SK-N-SH treated with all-trans-retinoic acid at 6 μM for 48 hours (cell line): ENCODE measurements at regions not wholly inside any gene's neighbourhood (a gene's known extent, or its start where the extent isn't known, plus 50 kb on each side); places are given as distances from the start of the nearest gene placed in this dataset.

Experiments used
- ATAC-seq: fragments of 200-7000 bp; cut with Tn5 transposase; 3 replicates; pipeline ENCODE4 v1.9.1; 2020; ENCODE audit warnings: mild to moderate bottlenecking, moderate library complexity
- ARNTL ChIP-seq: fragments of 450-650 bp; formaldehyde crosslinking; IDR thresholded peaks from 2 replicates; pipeline ENCODE4 v1.5.0; 2020; ENCODE audit warnings: low read depth, mild to moderate bottlenecking, moderate library complexity, borderline replicate concordance
- BACH2 ChIP-seq: fragments of 250-450 bp; sonication (Bioruptor Pico); IDR thresholded peaks from 2 replicates; pipeline ENCODE4 v1.9.0; 2021; ENCODE audit warnings: mild to moderate bottlenecking, borderline replicate concordance
- CSDC2 ChIP-seq: fragments of 250-450 bp; sonication (Bioruptor Pico); IDR thresholded peaks from 2 replicates; pipeline ENCODE4 v1.5.0; 2020; ENCODE audit warnings: mild to moderate bottlenecking, moderate library complexity
- ESRRG ChIP-seq: fragments of 250-450 bp; sonication (Bioruptor Pico); IDR thresholded peaks from 2 replicates; pipeline ENCODE4 v1.6.1; 2021; ENCODE audit warnings: mild to moderate bottlenecking
- GLIS3 ChIP-seq: fragments of 250-450 bp; sonication (Bioruptor Pico); IDR thresholded peaks from 2 replicates; pipeline ENCODE4 v1.5.0; 2020; ENCODE audit warnings: mild to moderate bottlenecking, moderate library complexity
- ISL1 ChIP-seq: fragments of 250-450 bp; sonication (Bioruptor Pico); IDR thresholded peaks from 2 replicates; pipeline ENCODE4 v2.1.2; 2022; ENCODE audit warnings: mild to moderate bottlenecking, moderate library complexity
- OSR1 ChIP-seq: fragments of 250-450 bp; sonication (Bioruptor Pico); IDR thresholded peaks from 2 replicates; pipeline ENCODE4 v1.8.0; 2022; ENCODE audit warnings: moderate library complexity, mild to moderate bottlenecking, inconsistent platforms
- PPARA ChIP-seq: fragments of 250-450 bp; sonication (Bioruptor Pico); IDR thresholded peaks from 2 replicates; pipeline ENCODE4 v1.5.0; 2020; ENCODE audit warnings: mild to moderate bottlenecking, borderline replicate concordance
- RARB ChIP-seq: fragments of 250-450 bp; sonication (Bioruptor Pico); IDR thresholded peaks from 2 replicates; pipeline ENCODE4 v1.8.0; 2021; ENCODE audit warnings: mild to moderate bottlenecking, moderate library complexity
- TCF4 ChIP-seq: fragments of 250-450 bp; sonication (Bioruptor Pico); IDR thresholded peaks from 2 replicates; pipeline ENCODE4 v1.8.0; 2021; ENCODE audit warnings: mild to moderate bottlenecking, moderate library complexity, borderline replicate concordance
- TOX ChIP-seq: fragments of 250-450 bp; sonication (Bioruptor Pico); IDR thresholded peaks from 2 replicates; pipeline ENCODE4 v1.8.0; 2021; ENCODE audit warnings: mild to moderate bottlenecking, moderate library complexity, borderline replicate concordance
- ZC3H10 ChIP-seq: fragments of 250-450 bp; sonication (Bioruptor Pico); IDR thresholded peaks from 2 replicates; pipeline ENCODE4 v1.5.1; 2021; ENCODE audit warnings: mild to moderate bottlenecking, moderate library complexity
- ZFP3 ChIP-seq: fragments of 250-450 bp; sonication (Bioruptor Pico); IDR thresholded peaks from 2 replicates; pipeline ENCODE4 v1.5.0; 2020; ENCODE audit warnings: mild to moderate bottlenecking, moderate library complexity
- ZFP30 ChIP-seq: fragments of 450-650 bp; formaldehyde crosslinking; IDR thresholded peaks from 2 replicates; pipeline ENCODE4 v1.5.0; 2022; ENCODE audit warnings: mild to moderate bottlenecking, moderate library complexity
- ZNF565 ChIP-seq: fragments of 450-650 bp; formaldehyde crosslinking; conservative IDR thresholded peaks from 2 replicates; pipeline ENCODE4 v1.5.0; 2020; ENCODE audit warnings: low read depth, mild to moderate bottlenecking, moderate library complexity
- TF ChIP-seq, protein P1 (sequence below): fragments of 250-450 bp; sonication (Bioruptor Pico); IDR thresholded peaks from 2 replicates; pipeline ENCODE4 v1.5.0; 2020; ENCODE audit warnings: mild to moderate bottlenecking, moderate library complexity
- TF ChIP-seq, protein P2 (sequence below): fragments of 250-450 bp; sonication (Bioruptor Pico); IDR thresholded peaks from 2 replicates; pipeline ENCODE4 v1.5.1; 2021; ENCODE audit warnings: mild to moderate bottlenecking, moderate library complexity
- TF ChIP-seq, protein P3 (sequence below): fragments of 250-450 bp; sonication (Bioruptor Pico); IDR thresholded peaks from 2 replicates; pipeline ENCODE4 v1.8.0; 2021; ENCODE audit warnings: low read depth, mild to moderate bottlenecking, moderate library complexity, borderline replicate concordance
- TF ChIP-seq, protein P4 (sequence below): fragments of 250-450 bp; sonication (Bioruptor Pico); IDR thresholded peaks from 2 replicates; pipeline ENCODE4 v1.8.0; 2020; ENCODE audit warnings: mild to moderate bottlenecking, moderate library complexity, borderline replicate concordance
- TF ChIP-seq, protein P5 (sequence below): fragments of 250-450 bp; sonication (Bioruptor Pico); IDR thresholded peaks from 2 replicates; pipeline ENCODE4 v1.5.1; 2020; ENCODE audit warnings: low read depth, mild to moderate bottlenecking, moderate library complexity

DNA sequence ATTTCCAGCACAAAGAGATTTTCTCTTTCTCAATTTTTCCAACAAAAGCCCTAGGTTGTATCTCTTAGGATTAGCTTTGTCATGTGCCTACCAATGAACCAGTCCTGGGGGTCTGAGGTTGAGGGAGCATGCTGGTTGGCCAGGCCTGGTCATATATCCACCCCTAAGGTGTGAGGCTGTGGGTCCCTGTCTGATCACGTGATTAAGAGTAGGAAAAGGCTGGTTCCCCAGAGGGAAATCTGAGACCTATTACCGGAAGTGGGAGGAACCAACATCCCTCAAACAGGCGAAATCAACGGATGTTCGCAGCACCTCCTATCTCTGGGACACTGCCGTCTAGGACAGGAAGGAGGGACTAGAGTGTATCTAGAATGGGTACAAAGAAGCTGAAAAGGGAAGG lies 185.7 kb upstream of the IRX5 start:
- no peak for ATAC-seq
- TF ChIP-seq OSR1 (CRISPR knock-in tag) (no peak), ZFP30 (CRISPR knock-in tag) (no peak), ISL1 (CRISPR knock-in tag) (no peak), TOX (CRISPR knock-in tag) (no peak), ZC3H10 (CRISPR knock-in tag) (no peak), ARNTL (CRISPR knock-in tag) (no peak), ZFP3 (CRISPR knock-in tag) (no peak)
- TF ChIP-seq, protein P1, sequence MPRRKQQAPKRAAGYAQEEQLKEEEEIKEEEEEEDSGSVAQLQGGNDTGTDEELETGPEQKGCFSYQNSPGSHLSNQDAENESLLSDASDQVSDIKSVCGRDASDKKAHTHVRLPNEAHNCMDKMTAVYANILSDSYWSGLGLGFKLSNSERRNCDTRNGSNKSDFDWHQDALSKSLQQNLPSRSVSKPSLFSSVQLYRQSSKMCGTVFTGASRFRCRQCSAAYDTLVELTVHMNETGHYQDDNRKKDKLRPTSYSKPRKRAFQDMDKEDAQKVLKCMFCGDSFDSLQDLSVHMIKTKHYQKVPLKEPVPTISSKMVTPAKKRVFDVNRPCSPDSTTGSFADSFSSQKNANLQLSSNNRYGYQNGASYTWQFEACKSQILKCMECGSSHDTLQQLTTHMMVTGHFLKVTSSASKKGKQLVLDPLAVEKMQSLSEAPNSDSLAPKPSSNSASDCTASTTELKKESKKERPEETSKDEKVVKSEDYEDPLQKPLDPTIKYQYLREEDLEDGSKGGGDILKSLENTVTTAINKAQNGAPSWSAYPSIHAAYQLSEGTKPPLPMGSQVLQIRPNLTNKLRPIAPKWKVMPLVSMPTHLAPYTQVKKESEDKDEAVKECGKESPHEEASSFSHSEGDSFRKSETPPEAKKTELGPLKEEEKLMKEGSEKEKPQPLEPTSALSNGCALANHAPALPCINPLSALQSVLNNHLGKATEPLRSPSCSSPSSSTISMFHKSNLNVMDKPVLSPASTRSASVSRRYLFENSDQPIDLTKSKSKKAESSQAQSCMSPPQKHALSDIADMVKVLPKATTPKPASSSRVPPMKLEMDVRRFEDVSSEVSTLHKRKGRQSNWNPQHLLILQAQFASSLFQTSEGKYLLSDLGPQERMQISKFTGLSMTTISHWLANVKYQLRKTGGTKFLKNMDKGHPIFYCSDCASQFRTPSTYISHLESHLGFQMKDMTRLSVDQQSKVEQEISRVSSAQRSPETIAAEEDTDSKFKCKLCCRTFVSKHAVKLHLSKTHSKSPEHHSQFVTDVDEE (CRISPR knock-in tag) = no peak
- TF ChIP-seq, protein P2, sequence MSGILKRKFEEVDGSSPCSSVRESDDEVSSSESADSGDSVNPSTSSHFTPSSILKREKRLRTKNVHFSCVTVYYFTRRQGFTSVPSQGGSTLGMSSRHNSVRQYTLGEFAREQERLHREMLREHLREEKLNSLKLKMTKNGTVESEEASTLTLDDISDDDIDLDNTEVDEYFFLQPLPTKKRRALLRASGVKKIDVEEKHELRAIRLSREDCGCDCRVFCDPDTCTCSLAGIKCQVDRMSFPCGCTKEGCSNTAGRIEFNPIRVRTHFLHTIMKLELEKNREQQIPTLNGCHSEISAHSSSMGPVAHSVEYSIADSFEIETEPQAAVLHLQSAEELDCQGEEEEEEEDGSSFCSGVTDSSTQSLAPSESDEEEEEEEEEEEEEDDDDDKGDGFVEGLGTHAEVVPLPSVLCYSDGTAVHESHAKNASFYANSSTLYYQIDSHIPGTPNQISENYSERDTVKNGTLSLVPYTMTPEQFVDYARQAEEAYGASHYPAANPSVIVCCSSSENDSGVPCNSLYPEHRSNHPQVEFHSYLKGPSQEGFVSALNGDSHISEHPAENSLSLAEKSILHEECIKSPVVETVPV (CRISPR knock-in tag) = no peak
- TF ChIP-seq, protein P3, sequence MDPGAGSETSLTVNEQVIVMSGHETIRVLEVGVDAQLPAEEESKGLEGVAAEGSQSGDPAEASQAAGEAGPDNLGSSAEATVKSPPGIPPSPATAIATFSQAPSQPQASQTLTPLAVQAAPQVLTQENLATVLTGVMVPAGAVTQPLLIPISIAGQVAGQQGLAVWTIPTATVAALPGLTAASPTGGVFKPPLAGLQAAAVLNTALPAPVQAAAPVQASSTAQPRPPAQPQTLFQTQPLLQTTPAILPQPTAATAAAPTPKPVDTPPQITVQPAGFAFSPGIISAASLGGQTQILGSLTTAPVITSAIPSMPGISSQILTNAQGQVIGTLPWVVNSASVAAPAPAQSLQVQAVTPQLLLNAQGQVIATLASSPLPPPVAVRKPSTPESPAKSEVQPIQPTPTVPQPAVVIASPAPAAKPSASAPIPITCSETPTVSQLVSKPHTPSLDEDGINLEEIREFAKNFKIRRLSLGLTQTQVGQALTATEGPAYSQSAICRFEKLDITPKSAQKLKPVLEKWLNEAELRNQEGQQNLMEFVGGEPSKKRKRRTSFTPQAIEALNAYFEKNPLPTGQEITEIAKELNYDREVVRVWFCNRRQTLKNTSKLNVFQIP (CRISPR knock-in tag) = no peak
- TF ChIP-seq, protein P4, sequence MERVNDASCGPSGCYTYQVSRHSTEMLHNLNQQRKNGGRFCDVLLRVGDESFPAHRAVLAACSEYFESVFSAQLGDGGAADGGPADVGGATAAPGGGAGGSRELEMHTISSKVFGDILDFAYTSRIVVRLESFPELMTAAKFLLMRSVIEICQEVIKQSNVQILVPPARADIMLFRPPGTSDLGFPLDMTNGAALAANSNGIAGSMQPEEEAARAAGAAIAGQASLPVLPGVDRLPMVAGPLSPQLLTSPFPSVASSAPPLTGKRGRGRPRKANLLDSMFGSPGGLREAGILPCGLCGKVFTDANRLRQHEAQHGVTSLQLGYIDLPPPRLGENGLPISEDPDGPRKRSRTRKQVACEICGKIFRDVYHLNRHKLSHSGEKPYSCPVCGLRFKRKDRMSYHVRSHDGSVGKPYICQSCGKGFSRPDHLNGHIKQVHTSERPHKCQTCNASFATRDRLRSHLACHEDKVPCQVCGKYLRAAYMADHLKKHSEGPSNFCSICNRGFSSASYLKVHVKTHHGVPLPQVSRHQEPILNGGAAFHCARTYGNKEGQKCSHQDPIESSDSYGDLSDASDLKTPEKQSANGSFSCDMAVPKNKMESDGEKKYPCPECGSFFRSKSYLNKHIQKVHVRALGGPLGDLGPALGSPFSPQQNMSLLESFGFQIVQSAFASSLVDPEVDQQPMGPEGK (CRISPR knock-in tag) = no peak
- TF ChIP-seq, protein P5, sequence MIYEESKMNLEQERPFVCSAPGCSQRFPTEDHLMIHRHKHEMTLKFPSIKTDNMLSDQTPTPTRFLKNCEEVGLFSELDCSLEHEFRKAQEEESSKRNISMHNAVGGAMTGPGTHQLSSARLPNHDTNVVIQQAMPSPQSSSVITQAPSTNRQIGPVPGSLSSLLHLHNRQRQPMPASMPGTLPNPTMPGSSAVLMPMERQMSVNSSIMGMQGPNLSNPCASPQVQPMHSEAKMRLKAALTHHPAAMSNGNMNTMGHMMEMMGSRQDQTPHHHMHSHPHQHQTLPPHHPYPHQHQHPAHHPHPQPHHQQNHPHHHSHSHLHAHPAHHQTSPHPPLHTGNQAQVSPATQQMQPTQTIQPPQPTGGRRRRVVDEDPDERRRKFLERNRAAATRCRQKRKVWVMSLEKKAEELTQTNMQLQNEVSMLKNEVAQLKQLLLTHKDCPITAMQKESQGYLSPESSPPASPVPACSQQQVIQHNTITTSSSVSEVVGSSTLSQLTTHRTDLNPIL (CRISPR knock-in tag) = no peak
- TF ChIP-seq, all 23 proteins: peak for 0

DNA sequence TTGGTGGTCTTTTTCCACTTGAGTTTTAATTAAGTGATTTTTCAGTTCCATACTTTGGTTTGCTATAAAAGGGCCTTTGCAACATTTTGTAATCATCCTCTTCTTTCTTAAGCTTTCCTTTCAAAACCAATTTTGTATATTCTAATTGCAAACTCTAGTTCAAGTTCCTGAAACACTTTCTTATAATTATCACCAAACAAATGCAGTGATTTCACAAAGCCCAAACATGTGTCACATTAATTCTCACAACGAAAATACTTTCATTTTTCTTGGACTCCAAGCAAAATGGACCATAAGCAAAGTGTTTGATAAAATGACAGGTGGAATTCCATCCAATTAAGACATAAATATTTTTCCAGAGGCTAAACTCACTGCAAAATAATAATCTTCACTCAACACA lies 188.2 kb upstream of the IRX5 start:
- TF ChIP-seq, protein P3 (CRISPR knock-in tag) = no peak
- no peak for TF ChIP-seq CSDC2 (CRISPR knock-in tag)
- TF ChIP-seq BACH2 (CRISPR knock-in tag) = no peak
- no peak for TF ChIP-seq ZFP30 (CRISPR knock-in tag)
- no peak for TF ChIP-seq ARNTL (CRISPR knock-in tag)
- TF ChIP-seq, protein P4 (CRISPR knock-in tag) = no peak
- TF ChIP-seq PPARA (CRISPR knock-in tag) = no peak
- no peak for TF ChIP-seq GLIS3 (CRISPR knock-in tag)
- no peak for TF ChIP-seq ZNF565 (CRISPR knock-in tag)
- TF ChIP-seq TCF4 (CRISPR knock-in tag) = no peak
- TF ChIP-seq, protein P5 (CRISPR knock-in tag) = no peak
- TF ChIP-seq ISL1 (CRISPR knock-in tag) = no peak
- TF ChIP-seq RARB (CRISPR knock-in tag) = no peak
- no peak for TF ChIP-seq ESRRG (CRISPR knock-in tag)
- no peak for TF ChIP-seq ZFP3 (CRISPR knock-in tag)
- no peak for TF ChIP-seq OSR1 (CRISPR knock-in tag)
- TF ChIP-seq, protein P1 (CRISPR knock-in tag) = no peak
- ATAC-seq = no peak
